GM18520 (cell line): ENCODE measurements at regions not wholly inside any gene's neighbourhood (a gene's known extent, or its start where the extent isn't known, plus 50 kb on each side); places are given as distances from the start of the nearest gene placed in this dataset.
"Not testable (repeated sequence)": the region's sequence is repeated elsewhere in the genome, so short reads cannot be mapped to it uniquely, and the experiment has no call there.

Source experiments
- ATAC-seq: cut with Tn5 transposase; IDR thresholded peaks from one replicate; pipeline ENCODE4 v1.9.1; 2021; ENCODE audit not compliant: unreplicated experiment

DNA sequence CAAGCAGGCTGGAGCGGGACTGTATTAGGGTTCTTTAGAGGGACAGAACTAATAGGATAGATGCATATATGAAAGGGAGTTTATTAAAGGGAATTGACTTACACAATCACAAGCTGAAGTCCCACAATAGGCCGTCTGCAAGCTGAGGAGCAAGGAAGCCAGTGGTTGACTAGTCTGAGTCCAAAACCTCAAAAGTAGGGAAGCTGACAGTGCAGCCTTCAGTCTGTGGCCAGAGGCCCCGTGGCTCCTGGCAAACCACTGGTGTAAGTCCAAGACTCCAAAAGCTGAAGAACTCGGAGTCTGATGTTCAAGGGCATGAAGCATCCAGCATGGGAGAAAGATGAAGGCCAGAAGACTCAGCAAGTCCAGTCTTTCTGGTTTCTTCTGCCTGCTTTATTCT is 281.8 kb downstream of the QKI start:
- ATAC-seq = not testable (repeated sequence)

DNA sequence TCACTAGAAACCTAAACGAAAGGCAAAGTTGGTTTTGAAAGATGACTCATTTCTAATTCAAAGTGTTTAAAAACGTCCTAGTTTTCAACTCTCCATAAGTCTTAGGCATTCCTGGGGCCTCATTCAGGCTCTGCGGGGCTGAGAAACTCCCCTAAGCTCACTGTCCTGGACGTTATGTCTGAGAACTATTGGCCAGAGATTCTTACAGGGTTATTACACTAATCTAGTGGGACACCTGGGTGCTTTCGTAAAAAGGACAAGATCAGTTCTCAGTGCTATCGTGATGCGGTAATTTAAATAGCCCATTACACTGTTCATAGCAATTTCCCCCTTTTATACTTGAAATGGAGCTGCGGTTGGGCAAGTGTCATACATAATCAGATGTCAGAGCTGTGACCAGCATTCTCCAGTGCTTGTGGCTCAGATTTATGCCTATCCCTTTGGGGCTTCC is 280.9 kb downstream of the QKI start:
- no peak for ATAC-seq

DNA sequence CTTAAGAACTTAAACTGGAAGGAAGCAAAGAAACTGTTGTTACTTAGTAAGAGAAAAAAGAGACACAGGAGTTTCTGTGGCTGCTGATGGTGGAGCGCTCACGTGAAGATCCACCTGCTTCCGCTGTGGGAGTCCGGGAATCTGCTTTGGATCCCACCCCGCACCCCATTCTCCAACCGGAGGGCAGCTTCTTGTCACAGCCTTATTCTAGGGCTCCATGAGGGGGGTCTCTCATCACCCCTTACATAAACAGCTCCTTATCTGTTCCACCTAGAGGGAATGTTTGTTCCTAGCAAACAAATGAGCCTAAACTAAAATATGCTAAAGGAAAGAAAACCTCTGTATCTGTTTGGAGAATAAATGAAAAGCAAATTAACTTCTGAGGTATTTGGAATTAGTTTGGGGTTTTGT is 280.5 kb downstream of the QKI start:
- no peak for ATAC-seq

DNA sequence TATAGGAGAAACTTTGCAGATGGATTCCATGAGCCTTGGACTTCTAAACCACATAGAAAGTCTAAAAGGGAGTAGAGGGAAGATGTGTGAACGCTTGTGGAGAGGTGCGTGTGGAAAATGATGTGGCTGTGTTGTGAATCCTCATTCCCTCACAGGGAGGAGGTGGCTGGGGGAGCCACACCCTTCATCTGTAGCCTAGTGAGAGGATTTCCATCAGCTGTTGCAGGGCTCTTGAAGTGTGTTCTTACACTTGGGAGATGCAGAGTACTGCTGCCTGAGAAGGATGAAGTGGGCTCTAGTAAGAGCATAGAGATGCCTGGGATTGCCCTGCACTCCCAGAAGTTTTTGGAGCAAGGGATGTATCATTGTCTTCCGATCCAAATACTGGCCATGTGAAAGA is 279.6 kb downstream of the QKI start:
- ATAC-seq = no peak

DNA sequence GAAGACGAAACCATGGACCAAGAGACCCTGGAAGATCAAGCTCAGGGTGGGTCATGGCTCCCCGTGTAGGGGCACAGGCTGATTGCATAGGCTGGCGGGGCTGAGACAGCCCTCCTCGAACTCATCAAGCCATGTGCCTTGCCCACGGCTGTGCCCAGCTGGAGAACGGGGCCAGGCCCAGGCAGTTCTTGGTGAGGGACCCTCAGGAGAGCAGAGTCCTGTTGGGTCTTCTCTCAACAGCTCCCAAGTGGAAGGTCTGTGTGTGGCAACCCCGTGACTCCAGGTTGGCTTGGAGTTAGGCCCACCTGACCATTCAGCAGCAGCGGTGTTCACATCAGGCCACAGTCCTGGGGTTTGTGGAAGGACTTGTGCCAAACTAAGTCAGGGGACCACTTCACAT is 276.5 kb downstream of the QKI start:
- ATAC-seq = no peak

DNA sequence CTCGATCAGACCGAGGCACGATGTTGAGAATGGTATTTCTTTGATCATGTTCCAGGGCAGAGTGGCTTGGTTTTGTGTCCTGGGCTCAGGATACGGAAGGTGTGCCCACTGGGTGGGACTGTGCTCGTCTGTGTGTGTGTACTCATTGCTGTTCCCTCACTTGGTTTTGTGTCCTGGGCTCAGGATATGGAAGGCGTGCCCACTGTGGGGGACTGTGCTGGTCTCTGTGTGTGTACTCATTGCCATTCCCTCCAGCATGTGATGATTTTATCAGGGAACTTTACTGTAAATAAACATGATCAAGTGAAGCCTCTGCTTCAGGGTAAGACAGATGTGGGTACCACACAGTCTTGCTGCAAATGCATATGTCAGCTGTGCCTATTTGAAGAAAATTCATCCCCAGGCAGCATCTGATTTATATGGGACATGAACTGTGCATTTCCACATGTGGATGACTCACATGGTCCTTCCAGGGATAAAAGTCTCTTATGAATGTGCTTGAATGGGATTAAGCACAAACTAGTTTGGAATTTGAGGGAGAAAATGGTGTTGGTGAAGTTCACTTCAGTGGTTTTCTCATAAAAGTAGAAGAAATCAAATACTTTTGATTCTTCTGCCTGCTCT is 274.3 kb downstream of the QKI start:
- no peak for ATAC-seq

DNA sequence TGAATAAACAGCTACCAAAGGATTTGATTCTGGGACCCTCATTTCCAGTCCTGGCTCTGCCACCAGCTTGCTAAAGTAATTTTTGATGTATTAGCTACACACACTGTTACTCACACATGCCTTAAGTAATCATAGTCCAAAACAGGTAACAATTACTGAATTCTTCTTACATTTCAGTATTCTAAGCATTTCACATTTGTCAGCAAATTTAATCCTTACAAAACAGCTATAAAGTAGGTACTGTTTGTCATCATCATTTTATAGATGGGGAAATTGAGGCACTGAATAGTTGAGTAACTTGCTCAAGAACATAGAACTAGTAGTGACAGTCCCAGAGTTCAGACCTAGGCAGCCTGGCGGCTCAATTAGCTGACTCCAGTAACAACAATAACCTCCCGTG is 272.6 kb downstream of the QKI start:
- no peak for ATAC-seq

DNA sequence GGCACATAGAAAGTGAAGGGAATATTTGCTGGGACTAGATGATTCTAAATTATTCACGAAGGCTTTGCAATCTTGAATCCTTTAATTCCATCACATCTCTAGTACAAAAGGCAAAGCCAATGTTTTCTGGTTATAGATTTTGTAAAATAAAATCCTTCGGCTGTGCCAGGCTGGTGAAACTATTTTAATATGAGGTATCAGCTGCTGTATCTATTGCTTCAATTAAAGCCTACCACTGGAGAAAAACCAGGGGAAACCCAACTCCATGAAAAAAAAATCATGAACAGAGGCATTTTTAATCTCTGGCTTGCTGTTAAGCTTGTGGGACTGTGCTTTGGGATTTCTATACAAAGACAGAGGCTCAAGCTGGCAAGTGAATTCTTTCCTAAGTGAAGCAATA is 271.8 kb downstream of the QKI start:
- no peak for ATAC-seq

DNA sequence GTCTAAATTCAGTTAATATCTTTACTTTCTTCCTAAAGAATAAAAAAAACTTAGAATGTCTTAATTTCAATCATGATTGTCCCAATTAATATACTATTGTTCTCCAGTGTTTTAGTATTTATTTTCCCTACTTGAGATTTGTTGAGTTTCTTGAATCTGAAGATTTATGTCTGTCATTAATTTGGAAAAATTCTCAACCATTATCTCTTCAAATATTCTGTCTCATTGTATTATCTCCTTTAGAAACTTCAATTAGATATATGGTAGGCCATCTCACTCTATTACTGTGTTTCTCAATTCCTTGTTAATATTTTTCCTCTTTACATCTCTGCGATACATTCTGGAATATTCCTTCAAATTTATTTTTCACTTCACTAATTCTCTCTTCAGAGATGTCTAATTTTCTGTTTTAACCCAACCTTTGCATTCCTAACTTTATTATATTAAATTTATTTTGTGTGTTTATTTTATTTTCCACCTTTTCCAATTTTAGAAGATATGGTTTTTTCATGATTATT is 268.6 kb downstream of the QKI start:
- no peak for ATAC-seq

DNA sequence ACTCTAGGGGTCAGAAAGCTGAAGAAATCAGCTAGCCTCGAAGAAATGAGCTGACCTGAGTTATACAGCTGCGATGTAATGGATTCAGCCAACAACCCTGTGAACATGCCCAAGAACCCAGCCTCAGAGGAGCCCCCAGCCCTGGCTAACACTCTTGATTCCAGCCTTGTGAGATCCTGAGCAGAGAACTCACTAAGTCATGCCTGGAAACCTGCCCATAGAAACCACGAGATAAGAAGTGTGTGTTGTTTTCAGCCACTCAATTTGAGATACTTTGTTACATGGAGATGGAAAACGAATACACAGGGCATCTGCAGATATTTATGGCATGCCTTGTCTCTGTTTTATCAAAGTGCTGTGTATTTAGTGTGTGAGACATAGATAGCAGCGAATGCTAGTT is 265.2 kb downstream of the QKI start:
- no peak for ATAC-seq

DNA sequence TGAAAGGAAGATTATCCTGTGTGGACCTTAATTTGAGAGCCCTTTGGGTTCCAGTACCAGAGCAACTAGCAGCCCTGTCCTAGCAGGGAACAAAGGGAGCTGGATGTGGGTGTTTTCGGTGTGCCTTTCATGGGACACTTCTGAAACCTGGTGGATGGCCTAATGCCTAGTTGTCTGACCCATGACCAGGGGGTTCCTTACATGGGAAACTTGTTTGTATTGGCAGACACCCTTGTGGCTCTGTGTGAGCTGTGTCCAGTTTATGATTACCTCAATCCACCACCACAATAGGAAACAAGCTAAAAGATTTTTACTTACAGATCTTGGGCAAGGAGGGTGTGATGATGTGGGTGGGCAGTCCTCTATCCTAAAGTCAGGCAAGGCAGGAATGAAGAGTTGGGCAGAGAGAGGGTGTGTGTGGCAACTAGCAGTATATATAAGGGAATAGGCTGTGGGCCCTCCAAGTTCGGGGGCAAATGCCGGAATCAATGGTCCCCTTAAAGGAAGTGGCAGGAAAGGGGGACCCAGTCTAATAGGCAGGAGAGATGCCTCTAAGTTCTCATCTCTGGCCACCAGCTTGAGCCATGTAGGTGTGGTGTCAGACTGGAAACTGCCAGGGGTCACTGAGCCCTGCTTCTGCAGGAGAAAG is 264.6 kb downstream of the QKI start:
- ATAC-seq = no peak

DNA sequence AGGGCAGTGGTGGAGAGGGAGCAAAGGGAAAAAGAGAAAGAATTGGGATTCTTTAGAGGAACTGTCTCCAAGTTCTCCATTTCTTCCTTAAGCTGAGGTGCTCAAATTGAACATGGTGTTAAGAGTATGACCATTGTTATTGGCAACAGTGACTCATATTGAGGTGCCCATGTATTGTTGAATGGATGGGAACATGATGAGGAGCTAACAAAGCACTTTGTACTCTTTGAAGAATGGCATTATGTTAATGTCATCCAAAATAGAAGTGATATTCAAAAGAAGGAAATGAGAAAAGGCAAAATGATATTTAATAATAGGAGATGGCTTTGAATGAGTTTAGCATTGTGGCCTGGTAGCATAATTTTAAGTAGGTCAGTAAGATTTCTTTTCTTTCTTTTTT is 261.1 kb downstream of the QKI start:
- ATAC-seq = no peak

DNA sequence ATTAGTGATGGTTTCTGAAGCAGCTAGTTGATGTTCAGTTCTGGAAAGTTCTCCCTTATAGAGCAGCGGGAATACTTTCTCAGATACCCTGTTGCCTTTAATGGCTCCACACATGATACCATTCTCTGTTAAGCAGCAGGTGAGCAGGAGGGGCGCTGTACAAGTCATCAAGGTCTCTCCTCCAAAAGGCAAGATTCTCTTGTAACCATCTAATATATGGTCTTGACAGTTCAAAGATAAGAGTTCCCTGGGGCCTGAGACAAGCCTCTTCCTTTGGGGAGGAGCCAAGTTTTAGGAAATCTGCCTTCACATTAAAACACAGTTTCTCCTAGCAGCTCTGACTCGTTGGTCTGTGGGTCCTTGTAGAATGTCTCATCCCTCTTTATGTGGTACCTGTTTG is 258.2 kb downstream of the QKI start:
- ATAC-seq = no peak

DNA sequence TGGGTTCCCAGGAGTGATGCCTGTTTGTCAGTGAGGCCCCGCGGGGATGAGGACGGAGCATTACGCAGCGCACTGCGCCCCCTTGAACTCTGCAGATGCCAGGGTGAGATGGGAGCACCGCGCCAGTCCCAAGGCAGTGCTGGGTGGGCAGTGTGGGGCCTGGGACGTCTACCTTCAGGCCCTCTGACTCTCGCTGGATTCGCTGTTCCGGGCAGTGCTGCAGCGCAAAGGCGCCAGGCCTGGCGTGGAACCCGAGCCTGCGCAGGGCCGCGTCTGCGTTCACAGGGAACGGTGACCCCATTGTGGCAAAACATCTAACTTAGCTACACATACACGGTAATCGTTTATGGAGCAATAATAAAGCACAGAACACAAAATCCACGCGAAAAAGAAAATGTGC is 257.3 kb downstream of the QKI start:
- no peak for ATAC-seq

DNA sequence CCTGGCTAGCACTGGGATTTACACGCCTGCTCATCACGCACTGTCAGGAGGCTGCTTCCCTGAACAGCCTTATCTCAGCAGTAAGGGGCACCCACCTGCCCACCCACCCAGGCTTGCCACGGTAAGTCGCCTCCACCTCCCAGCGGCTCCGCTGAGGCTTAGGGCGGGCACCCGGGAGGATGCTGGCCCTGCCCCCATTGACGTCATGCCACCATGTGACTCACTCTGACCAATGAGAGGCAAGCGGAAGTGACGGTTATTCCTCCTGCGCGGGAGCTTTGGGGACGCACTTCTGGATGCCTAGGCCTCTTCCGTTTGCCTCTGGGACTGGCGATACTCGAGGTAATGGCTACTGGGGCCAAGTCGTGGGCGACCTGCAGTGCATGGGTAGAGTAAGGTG is 256.8 kb downstream of the QKI start:
- no peak for ATAC-seq

DNA sequence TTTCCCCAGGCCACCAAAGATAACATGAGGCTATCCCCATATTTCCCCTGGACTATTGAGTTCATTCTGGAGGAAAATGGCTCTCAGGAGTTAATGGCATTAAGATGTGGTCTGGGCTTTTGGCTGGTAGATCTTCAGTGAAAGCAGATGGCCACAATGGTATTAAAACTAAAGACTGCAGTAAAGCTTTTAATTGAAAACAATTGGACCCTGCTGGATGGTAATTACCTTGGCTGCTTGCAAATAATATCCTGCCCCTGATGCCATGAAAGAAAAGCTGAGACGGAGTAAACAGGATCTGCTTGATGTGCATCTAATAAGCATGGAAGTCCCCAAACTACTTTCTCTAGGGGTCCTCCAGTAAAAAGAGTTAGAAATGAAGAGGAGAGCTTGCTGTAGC is 255.8 kb downstream of the QKI start:
- no peak for ATAC-seq

DNA sequence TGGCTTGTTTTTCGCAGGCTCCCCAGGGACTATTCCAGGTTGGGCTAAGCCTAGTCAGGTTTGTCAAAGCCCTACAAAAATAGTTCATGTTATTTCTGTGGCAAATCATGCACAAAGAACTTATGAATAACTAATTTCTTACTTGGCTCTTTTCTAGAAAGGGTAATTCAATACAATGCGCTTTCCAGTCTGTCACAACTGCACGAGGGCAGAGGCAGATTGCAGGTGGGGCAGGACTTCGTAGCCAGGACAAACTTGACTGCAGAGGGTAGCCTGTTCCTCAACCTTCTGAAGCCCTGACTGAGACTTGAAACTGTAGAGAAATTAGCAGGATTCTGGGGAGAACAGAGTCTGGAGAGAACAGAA is 253.5 kb downstream of the QKI start:
- ATAC-seq = no peak

DNA sequence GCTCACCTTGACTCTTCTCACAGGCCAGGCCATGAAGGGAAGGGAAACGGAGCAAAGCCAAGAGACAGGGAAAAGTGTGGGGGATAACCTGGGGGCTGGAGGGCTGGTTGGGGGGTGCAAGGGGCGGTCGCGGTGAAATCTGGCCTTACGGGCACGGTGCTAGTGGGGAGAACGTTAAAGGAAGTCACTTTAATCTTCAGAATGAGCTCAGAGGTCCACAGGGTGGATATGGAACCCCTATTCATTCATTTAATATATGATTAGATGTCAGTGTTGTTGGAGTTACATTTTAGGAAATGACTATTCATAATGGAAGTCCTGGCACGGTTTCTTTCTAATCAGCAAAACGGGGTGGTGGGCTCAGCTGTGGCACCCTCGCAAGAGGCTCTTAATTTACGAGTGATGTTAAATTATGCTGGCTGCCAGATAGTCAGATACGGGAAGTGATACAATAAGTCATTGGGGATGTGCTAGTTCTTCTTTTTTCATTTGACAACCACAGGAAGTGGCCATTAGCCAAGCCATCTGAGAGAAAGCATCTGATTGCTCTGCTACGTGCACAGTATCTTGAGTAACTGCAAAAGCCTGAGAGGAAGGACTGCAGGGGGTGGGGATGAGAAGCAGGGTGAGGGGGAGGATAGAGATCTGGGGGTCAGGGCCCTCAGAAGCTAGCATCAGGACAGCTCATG is 253.0 kb downstream of the QKI start:
- peak; percentile 99 for ATAC-seq

DNA sequence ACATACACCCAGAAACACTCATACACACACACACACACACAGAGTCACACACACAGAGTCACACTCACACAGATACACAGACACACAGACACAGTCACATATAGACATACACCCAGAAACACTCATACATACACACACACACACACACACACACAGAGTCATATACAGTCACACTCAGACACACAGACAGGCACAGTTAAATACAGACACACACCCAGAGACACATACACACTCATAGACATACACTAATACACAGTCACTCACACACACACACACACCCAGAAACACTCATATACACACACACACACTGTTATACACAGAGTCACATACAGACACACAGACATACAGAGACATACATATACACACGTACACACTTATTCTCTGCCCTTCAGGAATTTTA is 250.9 kb downstream of the QKI start:
- ATAC-seq = no peak

DNA sequence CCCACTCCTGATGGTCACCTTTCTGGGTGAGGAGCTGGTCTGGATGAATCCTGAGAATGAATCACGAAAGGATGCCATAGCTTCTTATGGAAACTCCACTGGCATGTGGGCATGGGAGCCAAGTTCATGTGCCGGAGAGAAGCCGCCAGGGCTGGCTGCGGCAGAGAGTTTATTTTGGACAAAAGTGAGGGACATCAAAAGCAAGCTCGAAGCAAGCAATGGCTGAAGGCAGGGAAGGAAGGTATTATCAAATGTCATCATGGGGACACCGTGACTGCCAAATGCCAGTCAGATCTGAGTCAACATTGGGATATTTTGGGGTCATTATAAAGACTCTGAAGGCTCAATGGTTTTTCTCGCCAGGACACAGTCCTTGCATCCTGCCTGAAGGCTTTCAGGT is 249.1 kb downstream of the QKI start:
- no peak for ATAC-seq

DNA sequence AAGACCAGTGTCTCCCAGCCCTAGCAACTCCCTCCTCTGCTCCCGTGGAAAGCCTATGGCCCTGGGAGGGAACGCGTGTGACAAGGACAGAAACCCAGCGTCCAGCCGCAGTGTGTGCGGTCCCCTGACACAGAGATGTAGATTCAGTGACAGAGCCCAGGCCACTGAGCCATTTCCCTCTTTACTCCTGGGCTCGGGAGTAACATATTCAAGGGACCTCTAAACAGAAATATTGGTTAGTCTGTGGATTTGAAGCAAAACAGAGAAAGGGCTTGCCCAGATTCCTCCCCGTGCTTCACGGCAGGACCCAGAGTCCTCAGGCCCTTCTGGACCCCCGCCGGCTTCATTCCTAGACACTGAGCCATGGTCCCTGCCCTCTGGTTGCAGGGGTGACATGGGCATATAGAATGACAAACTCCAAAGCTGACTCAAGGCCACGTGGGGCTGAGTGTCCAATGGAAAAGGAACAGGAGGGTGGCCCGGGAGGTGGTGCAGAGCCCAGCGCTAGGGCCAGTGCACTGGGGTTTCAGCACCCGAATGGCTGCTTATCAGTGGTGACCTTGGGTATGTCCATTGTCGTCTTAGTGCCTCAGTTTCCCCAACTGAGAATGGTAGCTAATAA is 248.2 kb downstream of the QKI start:
- ATAC-seq = no peak

DNA sequence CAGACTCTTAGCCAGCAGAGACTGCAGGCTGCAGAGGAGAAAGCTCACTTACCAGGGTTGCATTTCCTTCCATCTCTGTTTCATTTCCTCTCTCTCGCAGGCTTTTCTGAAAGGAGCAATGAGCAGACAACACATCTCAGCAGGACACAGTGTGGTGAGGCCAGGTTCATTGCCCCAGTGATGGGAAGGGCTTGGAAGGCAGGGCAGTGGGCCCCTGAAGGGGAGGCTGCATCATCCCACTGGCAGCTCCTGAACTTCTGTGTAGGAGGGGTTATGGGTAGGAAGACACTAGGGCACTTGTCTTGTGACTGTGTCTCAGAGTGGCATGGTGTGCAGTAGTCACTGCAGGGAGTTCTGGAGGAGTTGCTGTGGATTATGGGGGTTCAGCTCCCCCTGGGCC is 246.8 kb downstream of the QKI start:
- peak; percentile 52 for ATAC-seq
